Esophagus squamous epithelium (tissue), 4 donors: ENCODE measurements at regions not wholly inside any gene's neighbourhood (a gene's known extent, or its start where the extent isn't known, plus 50 kb on each side); places are given as distances from the start of the nearest gene placed in this dataset.

ENCODE experiments used
- CTCF ChIP-seq, 6 experiments: fragments of 450-650 bp in 4 of 6; fragments of 200-600 bp in 2 of 6; sonication (generic) in 2 of 6; IDR thresholded peaks; one replicate each; pipeline ENCODE4 v1.5.1; 2016 to 2019; ENCODE audit warnings: antibody characterized with exemption in 6 of 6, mild to moderate bottlenecking in 4 of 6, moderate library complexity in 4 of 6
- POLR2A ChIP-seq, 4 donors: fragments of 450-650 bp; IDR thresholded peaks; one replicate each; pipeline ENCODE4 v1.6.1; 2017; ENCODE audit warnings: antibody characterized with exemption in 4 of 4, mild to moderate bottlenecking in 4 of 4, moderate library complexity in 3 of 4

- TF ChIP-seq CTCF (IDR thresholded peaks at IDR 0.05) (no peak), POLR2A (IDR thresholded peaks at IDR 0.05) (no peak)
These were observed 222.3 kb upstream of the TMTC1 start for GRCh38 chr12:30006021-30006420.
